Thoracic aorta (tissue), 2 donors: ENCODE measurements at regions not wholly inside any gene's neighbourhood (a gene's known extent, or its start where the extent isn't known, plus 50 kb on each side); places are given as distances from the start of the nearest gene placed in this dataset.

ENCODE experiments used
- ATAC-seq: fragments of 150-250 bp; one replicate; pipeline ENCODE4 v1.8.0; 2017; ENCODE audit warnings: low read depth; ENCODE audit not compliant: insufficient number of reproducible peaks, low FRiP score
- DNase-seq: peaks from one replicate; pipeline ENCODE4 v3.0.0-alpha.2; 2020; ENCODE audit warnings: low spot score
- H3K27ac ChIP-seq, 2 donors: fragments of 200-600 bp; sonication (generic); 1 replicate in 1 of 2; 2 replicates in 1 of 2; pipeline ENCODE4 v1.5.1; 2016; ENCODE audit warnings: mild to moderate bottlenecking in 2 of 2, moderate library complexity in 2 of 2
- H3K27me3 ChIP-seq: fragments of 200-600 bp; sonication (generic); replicated peaks from 2 replicates; pipeline ENCODE4 v1.6.0; 2016; ENCODE audit warnings: mild to moderate bottlenecking; ENCODE audit not compliant: insufficient read depth
- H3K36me3 ChIP-seq: fragments of 200-600 bp; sonication (generic); one replicate; pipeline ENCODE4 v1.5.1; 2016
- H3K4me1 ChIP-seq, 2 donors: fragments of 200-600 bp; sonication (generic); 1 replicate in 1 of 2; 2 replicates in 1 of 2; pipeline versions ENCODE4 v1.5.1 to v1.6.0; 2016; ENCODE audit warnings: low read depth in 2 of 2, mild to moderate bottlenecking in 1 of 2; ENCODE audit not compliant: control insufficient read depth in 1 of 2
- H3K4me3 ChIP-seq: fragments of 200-600 bp; sonication (generic); 2 replicates; pipeline ENCODE4 v1.5.1; 2016; ENCODE audit warnings: mild to moderate bottlenecking
- H3K9me3 ChIP-seq: fragments of 200-600 bp; sonication (generic); 2 replicates; pipeline ENCODE4 v1.5.1; 2016
- TF ChIP-seq, protein P1 (sequence below): fragments of 200-600 bp; sonication (generic); IDR thresholded peaks from one replicate; pipeline ENCODE4 v1.5.1; 2019; ENCODE audit warnings: antibody characterized with exemption

DNA sequence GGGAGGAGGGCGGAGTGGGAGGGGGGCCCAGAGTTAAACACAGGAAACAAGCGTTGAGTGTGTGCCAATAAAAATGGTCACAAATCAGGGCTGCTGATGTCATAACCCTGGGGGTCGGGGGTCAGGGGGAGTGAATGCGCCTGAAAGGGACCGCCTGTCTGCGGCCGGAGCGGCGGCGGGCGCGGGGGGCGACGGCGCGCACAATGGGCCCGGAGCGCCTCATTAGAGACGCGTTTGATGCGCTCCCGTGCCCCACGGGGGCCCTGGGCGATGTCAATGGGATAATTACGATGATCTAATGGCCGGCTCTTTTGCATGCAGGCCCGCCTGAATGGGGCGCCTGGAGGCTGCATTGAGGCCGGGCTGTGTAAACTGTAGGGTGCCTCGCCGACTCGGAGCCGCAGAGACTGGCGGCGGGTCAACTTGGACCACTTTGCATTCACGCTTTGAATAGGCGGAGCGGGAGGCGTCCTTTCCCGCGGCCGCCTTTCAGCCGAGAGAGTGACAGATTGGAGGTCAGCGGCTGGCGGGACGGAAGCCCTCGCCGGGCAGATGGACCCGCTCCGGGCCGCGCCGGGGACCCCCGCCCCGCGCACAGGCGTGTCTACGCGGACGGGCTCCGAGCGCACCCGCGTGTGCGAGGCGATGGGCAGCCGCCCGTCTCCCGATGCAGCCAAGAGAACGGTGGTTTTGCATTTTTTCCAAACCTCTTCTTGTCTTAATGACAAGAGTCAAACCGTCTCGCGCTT lies 296.1 kb downstream of the TFAP2C start:
- TF ChIP-seq, protein P1, sequence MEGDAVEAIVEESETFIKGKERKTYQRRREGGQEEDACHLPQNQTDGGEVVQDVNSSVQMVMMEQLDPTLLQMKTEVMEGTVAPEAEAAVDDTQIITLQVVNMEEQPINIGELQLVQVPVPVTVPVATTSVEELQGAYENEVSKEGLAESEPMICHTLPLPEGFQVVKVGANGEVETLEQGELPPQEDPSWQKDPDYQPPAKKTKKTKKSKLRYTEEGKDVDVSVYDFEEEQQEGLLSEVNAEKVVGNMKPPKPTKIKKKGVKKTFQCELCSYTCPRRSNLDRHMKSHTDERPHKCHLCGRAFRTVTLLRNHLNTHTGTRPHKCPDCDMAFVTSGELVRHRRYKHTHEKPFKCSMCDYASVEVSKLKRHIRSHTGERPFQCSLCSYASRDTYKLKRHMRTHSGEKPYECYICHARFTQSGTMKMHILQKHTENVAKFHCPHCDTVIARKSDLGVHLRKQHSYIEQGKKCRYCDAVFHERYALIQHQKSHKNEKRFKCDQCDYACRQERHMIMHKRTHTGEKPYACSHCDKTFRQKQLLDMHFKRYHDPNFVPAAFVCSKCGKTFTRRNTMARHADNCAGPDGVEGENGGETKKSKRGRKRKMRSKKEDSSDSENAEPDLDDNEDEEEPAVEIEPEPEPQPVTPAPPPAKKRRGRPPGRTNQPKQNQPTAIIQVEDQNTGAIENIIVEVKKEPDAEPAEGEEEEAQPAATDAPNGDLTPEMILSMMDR, result no peak
- peaks cover 4 to 14% of the 10 kb centered on the region in 2 donors for H3K4me1 ChIP-seq
- H3K9me3 ChIP-seq, result no peaks in the 10 kb centered on the region
- H3K27ac ChIP-seq, result no peak overlapping the region
- no peaks in the 10 kb centered on the region for H3K36me3 ChIP-seq
- ATAC-seq, result no peak
- DNase-seq, result no peak
- peaks cover 8% of the 10 kb centered on the region for H3K27me3 ChIP-seq
- no peak overlapping the region for H3K4me3 ChIP-seq

DNA sequence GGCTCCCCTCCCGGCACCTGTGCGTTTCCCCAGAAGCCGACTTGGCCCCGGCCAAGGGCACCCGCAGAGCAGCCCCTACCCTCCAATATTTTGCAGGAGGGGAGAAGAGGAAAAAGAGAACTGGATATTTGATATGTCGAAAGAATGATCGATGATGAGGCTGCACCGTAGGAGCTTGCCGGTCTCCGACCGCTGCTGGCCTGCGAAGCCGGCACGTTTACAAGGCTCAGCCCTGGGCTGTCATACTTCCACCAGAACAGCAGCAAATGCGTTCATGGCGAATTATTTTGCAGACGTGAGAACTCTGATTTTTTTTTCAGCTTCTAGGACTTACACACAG lies 296.7 kb downstream of the TFAP2C start:
- Histone ChIP-seq H3K27me3 (peaks cover 8% of the 10 kb centered on the region), H3K36me3 (no peaks in the 10 kb centered on the region), H3K27ac (no peak overlapping the region), H3K4me3 (no peak overlapping the region), H3K4me1 (peaks cover 4 to 14% of the 10 kb centered on the region in 2 donors), H3K9me3 (no peaks in the 10 kb centered on the region)
- TF ChIP-seq, protein P1, result no peak
- no peak for ATAC-seq
- no peak for DNase-seq

DNA sequence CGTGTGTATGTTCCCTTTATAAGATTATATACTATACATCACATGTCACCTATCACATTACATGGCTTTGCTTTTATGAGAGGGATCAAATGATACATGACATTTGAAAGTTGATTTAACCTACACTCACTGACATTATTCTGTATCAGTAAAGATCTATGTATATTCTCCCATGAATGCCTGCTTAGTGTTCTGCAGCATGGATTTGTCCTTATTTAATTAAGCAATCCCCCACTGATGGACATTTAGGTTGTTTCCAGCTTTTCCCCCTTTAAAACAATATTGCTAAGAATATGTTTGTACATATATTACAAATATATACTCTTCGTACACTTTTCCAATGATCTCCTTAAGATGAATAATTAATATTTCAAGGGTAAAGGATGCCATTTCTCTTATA lies 297.4 kb downstream of the TFAP2C start:
- TF ChIP-seq, protein P1, result no peak
- peaks cover 4 to 14% of the 10 kb centered on the region in 2 donors for H3K4me1 ChIP-seq
- ATAC-seq, result no peak
- no peaks in the 10 kb centered on the region for H3K9me3 ChIP-seq
- DNase-seq, result no peak
- H3K27me3 ChIP-seq, result peaks cover 8% of the 10 kb centered on the region
- no peak overlapping the region for H3K4me3 ChIP-seq
- H3K36me3 ChIP-seq, result no peaks in the 10 kb centered on the region
- H3K27ac ChIP-seq, result no peak overlapping the region

DNA sequence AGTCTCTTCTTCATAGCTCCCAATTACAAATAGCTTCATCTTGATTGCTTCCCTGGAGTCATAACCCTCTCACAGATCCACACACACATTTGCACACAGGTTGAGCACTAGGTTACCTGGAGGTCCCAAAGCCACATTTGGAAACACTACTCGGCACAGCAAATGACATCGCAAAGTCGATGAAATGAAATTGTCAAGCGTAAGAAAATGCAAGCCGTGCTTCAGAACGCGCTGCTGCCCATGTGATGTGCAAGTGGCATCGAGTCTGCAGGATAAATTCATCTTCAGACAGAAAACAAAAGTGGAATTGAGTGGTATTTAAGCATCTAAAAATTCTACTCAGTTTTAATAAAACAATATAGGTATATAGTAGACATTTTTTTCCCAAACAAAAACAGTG lies 298.0 kb downstream of the TFAP2C start:
- H3K9me3 ChIP-seq, result no peaks in the 10 kb centered on the region
- no peak overlapping the region for H3K4me3 ChIP-seq
- TF ChIP-seq, protein P1, result no peak
- DNase-seq (no peak), ATAC-seq (no peak)
- no peak overlapping the region for H3K27ac ChIP-seq
- peaks cover 8% of the 10 kb centered on the region for H3K27me3 ChIP-seq
- no peaks in the 10 kb centered on the region for H3K36me3 ChIP-seq
- H3K4me1 ChIP-seq, result peaks cover 4 to 14% of the 10 kb centered on the region in 2 donors

DNA sequence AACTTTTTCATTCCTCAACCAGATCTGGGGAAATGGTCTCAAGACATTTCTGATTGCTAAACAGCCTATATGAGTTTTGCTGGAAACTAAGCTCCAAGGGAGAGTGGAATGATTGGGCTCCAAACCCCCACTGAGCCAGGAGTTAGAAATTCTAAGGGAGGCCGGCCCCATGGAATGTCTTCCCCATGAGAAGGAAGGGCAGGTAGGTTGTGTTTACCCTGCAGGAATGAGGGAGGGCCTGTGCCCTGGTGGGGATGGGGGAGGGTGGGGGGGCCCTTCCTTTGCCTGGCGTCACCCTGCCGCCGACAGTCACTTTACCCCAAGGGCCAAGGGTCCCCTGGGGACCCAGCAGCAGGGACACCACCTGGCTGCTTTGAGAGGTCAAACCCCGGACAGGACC lies 298.9 kb downstream of the TFAP2C start:
- Histone ChIP-seq H3K4me1 (peaks cover 4 to 14% of the 10 kb centered on the region in 2 donors), H3K27me3 (peaks cover 8% of the 10 kb centered on the region), H3K36me3 (no peaks in the 10 kb centered on the region), H3K27ac (no peak overlapping the region), H3K4me3 (no peak overlapping the region), H3K9me3 (no peaks in the 10 kb centered on the region)
- TF ChIP-seq, protein P1, result no peak
- DNase-seq (no peak), ATAC-seq (no peak)
